HG03139 (cell line): ENCODE measurements at regions not wholly inside any gene's neighbourhood (a gene's known extent, or its start where the extent isn't known, plus 50 kb on each side); places are given as distances from the start of the nearest gene placed in this dataset.

ENCODE experiments used
- ATAC-seq: cut with Tn5 transposase; IDR thresholded peaks from one replicate; pipeline ENCODE4 v1.9.1; 2021; ENCODE audit not compliant: unreplicated experiment

DNA sequence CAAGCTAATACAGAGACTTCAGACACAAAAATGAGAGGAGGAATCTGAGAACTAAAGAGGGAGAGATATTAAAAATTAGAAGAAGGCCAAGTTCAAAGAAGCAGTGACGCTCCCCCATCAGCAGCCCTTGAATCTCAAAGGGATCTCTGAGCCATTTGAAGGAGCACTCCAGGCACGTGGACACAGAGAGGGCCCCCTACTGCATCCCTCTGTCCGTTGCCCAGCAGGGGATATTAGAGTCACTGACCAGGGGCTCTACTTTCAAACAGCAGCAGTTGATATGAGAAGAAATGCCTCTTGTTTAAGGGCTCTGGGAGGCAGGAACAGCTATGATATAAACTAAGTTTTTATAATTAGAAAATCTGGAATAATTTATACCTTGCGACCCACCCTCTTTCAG lies 479.0 kb upstream of the SALL1 start:
- no peak for ATAC-seq

DNA sequence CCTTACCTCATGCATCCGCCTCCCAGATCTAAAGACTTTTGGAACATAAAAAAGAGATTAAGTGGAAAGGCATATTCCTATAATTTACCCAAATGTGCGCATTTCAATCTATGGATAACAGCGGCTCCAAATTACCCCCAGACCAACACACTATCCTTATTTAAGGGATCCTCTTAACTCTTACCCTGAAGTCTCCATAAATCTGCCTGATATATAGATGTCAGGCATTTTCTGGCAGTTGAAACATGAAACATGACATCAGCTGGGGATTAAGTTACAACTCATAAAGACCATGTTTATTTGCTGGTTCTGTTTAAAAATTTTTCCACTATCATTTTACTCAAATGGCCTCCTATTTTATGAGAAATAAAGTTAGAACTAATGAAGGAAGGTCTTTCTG lies 478.5 kb upstream of the SALL1 start:
- no peak for ATAC-seq

DNA sequence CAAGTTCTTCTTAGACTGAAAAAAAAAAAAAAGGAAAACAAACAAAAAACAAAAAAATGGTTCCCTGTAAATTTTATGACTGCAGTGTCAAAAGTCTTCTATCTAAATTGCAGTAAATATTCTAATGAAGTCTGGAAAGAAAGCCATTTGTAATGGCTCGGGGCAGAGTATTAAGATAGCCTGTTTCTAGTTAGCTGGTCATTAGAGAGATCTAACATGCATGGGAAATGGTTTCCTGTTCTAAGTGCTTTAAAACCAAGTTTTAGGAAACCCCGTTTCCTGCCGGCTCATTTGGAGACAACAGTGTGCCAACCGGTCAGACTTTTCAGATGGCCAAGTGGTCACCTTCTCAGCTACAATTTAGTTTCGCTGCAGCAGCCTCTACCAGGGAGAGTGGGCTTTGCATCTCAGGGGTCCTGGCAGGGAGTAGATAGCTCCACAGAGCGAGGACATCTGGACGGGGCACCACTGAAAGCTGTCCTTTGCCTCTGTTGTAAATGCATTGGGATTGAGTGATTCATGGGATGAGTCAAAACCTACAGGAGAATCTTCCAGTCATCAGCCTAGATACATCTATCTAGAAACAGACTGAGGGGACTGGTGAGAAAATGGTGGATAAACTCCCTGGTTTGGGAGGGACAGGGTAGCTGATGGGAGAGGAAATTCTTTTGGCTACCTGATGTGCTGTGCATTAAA lies 473.2 kb upstream of the SALL1 start:
- no peak for ATAC-seq

GRCh38 chr16:51621610-51622009 lies 470.5 kb upstream of the SALL1 start:
- no peak for ATAC-seq

DNA sequence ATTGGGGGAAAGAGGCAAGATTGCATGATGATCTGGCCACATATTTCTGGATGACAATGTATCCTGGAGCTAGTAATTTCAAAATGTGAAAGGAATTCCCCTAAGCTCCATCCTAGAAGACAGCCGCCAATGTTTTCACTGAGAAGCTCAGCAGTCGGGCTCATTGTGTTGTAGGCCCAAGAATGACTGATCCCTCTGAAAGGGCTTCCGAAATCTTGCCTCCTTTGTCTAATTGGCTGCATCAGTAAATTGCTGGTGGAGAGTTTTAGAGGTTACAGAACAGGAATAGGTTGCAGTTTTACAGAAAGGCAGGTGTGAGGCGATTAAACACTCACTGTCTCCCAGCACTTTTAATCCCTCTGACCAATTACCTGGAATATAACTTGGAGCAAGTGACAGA lies 464.1 kb upstream of the SALL1 start:
- ATAC-seq = no peak

GRCh38 chr16:51607201-51607651 lies 456.2 kb upstream of the SALL1 start:
- ATAC-seq = no peak

DNA sequence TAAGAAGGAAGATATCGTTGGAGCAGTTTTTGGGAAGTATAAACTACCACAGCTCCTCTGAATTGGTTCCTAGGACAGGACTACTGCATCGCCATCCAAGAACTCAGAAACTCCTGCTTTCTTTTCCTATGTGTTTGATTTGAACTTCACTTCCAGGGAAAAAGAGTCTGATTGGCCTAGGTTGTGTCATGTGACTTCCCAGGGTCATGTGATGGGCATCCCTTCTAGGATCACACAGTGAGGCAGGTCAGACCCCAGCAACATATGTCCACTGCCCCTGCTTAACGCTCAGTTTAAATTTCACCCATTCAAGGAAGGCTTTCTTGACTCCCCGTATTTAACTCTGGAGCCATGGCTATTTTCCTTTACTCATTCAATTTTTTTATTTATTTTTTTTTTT lies 445.2 kb upstream of the SALL1 start:
- no peak for ATAC-seq

- ATAC-seq = no peak
Measured at GRCh38 chr16:51592535-51593300, 441.6 kb upstream of the SALL1 start.

- no peak for ATAC-seq
Measured at GRCh38 chr16:51592001-51592501, 441.0 kb upstream of the SALL1 start.

DNA sequence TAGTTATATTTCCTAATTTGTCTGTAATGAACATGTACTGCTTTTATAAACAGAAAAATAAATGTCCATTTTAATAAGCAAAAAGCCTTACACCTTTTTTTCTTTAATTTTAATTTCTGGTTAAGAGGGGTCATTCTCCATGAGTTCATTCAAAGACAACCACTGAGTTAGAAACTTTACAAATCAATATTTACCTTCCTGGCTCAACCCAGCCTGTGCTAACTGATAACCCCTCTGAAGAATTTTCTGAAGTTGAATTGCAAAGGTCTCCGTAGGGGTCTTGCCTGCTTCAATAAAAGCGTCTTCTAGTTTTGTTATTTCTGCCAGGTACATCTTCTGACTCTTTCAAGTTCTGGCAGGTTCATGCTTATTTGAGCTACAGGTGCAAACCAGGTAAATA lies 440.4 kb upstream of the SALL1 start:
- ATAC-seq = no peak

GRCh38 chr16:51579652-51580360 lies 428.7 kb upstream of the SALL1 start:
- ATAC-seq = no peak

DNA sequence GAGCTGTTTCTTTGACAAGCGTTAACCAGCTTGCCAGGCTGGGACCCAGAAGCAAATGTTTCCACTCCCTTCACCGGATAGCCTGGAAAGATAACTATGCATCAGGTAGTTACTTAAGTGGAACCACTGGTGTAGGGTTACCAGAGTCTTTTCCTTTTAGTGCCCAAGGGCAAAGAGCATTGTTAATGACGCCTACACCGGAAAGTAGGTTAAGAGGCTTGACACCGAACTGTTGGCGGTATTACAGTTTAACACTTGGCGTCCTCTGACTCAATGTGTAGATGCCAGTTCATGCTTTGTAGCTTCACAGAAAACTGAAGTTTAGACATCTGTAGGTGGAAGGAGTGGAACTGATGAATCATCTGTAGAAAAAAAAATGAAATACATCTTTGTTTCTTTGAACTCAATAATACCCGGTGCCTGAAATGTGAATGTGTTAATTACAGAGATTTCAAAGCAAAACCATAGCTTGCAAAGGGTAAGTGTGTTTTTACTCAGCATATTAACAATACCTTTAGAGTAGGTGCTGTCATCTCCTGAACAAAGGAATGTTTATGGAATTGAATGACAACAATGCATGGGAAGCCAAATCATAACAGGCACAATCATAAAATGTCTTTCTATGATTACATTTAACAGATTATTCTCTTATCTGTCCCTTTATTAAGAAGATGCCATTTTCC lies 426.7 kb upstream of the SALL1 start:
- ATAC-seq = no peak

DNA sequence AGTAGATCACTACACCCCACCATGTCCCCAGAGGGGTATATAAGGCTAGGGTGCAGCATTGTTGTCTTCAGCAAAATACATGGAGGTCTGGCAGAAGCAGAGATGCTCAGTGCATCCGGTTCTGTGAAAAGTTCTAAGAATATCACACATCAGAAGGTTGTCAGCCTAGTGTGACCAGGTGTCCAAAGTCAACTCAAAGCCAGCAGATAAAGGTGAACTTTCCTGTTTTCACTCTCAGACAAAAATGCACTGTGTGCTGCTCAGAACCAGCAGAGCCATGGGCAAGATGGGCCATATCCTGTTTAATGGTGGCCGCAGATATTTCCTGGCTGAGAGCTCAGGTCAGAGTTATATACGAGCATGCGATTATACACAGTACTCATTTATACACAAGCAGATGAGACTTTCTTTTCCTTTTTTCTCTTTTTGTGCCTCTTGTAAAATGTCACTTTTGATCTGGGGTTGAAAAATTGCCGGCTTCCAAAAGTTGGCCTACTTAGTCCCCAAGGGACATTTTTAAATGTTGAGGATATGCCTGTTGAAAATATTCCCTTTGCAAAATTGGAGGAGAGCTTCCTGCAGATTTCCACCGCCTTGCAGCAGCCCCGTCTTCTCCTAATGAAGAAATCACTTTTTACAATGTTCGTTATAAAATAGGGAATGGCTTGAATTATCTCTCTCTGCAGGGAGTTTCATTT lies 425.6 kb upstream of the SALL1 start:
- ATAC-seq = no peak

DNA sequence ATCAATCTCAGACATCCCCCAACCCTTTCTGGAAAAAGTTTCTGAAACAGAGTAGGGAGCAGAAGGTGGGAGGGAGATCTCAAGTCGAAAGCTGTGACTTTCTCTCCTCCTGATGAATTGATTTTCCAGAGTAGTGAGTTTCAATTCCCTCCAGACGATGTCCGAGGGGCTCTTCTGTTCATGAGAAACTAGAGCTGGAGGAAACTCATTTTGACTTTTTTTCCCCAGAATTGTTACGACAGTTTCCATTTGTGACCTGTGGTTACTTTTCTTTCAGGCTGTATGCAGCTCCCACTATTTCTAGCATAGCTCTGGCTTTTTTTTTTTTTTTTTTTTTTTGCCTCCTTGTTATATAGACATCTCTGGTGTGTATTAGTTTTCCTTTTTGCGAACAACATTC lies 422.1 kb upstream of the SALL1 start:
- ATAC-seq = no peak

DNA sequence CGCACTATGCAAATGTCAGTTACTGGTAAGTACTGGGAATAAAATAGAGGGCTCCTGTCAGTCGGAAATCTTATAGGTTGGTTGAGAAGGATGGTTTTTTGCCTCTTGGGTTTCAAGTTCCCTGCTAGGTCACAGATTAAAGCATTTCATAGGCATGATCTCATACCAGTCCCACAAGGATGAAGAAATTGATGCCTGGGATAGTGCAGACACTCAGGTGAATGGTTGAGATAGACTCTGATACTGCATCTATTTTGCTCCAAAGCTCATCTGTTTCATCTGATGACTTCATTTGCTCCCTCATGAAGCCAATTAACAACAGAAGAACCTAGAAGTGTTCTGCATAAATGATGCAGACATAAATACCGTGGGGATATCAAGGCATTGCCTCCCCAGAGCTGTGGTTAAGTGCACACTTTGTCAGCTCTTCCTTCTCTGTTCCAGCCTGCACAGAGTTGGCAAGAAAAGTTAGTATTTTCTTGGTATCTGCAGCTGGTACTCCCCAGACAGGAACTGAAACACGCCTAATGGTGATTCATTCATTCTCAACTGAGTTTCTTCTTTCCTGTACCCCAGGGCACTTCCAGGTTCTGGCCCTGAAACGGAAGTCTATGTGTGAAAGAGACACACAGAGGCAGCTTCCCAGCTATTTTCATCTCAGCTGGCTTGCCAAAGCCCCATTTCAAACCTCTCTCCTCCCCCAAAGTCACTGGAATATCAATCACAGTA lies 418.3 kb upstream of the SALL1 start:
- ATAC-seq = no peak

GRCh38 chr16:51567911-51568310 lies 416.8 kb upstream of the SALL1 start:
- ATAC-seq = no peak

DNA sequence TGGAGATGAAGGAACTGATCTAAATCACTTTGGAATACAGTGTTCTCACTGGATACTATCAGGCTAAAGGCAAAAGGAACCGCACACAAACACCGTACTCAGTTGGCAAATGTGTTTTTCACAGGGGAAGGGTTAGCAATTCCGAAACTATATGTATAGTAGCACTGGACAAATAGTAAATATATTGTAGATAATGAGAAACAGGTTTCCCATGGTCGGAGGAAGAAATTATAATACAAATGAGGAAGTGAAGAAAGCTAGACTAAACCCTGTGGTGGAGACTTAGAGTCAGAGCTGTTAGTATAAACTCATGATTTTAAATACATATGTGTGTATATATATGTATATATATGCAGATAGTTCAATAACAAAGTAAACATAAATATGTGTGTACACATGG lies 414.1 kb upstream of the SALL1 start:
- ATAC-seq = no peak

GRCh38 chr16:51562891-51563290 lies 411.8 kb upstream of the SALL1 start:
- ATAC-seq = no peak

DNA sequence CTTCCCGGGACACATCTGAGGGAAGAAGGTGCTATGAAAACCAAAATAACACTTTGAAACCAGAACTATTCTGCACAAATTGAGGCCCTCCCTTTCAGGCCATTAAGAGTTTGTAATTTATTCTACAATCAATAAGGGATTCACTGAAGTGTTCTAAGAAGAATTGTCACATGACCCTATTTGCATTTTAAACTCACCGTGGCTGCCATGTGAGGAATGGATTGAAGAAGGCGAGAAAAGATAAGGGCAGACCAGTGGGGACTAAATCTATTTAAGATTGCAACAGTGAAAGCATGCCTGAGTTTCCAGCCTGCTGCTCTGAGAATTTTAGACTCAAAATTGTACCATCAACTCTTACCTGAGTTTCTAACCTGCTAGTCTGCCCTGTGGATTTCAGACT lies 408.8 kb upstream of the SALL1 start:
- no peak for ATAC-seq

- no peak for ATAC-seq
Measured at GRCh38 chr16:51557670-51558069, 406.6 kb upstream of the SALL1 start.
